Activated CD8-positive, alpha-beta T cell treated with anti-CD3 and anti-CD28 coated beads for 36 hours (primary cell): ENCODE measurements at regions not wholly inside any gene's neighbourhood (a gene's known extent, or its start where the extent isn't known, plus 50 kb on each side); places are given as distances from the start of the nearest gene placed in this dataset.

Source experiments
- ATAC-seq: fragments of 200-7000 bp; cut with Tn5 transposase; one replicate; pipeline ENCODE4 v1.10.0; 2021; ENCODE audit warnings: mild to moderate bottlenecking, moderate library complexity
- CTCF ChIA-PET: fragments of 350-600 bp; sonication (Branson Sonifier 250); formaldehyde crosslinking; loops from one replicate; lab custom pipeline; 2021; ENCODE audit warnings: antibody characterized with exemption; lab: Charles Lee
- POLR2A ChIA-PET: fragments of 350-600 bp; sonication (Branson Sonifier 250); formaldehyde crosslinking; loops from one replicate; lab custom pipeline; 2021; ENCODE audit warnings: antibody characterized with exemption; lab: Charles Lee
- DNase-seq: peaks from one replicate; pipeline ENCODE4 v3.0.0-alpha.2; 2020
- H3K27ac Mint-ChIP-seq: one replicate; pipeline ENCODE4 v1.8.0; 2021; ENCODE audit warnings: mild to moderate bottlenecking, mixed read lengths
- H3K27me3 Mint-ChIP-seq: one replicate; pipeline ENCODE4 v1.8.0; 2021; ENCODE audit warnings: mixed read lengths
- H3K36me3 Mint-ChIP-seq: one replicate; pipeline ENCODE4 v1.8.0; 2021; ENCODE audit warnings: low read depth, mixed read lengths
- H3K4me1 Mint-ChIP-seq: one replicate; pipeline ENCODE4 v1.8.0; 2021; ENCODE audit warnings: low read depth, mixed read lengths
- H3K4me3 Mint-ChIP-seq: one replicate; pipeline ENCODE4 v1.8.0; 2021; ENCODE audit warnings: mild to moderate bottlenecking, moderate library complexity, mixed read lengths
- H3K9me3 Mint-ChIP-seq: one replicate; pipeline ENCODE4 v1.8.0; 2021; ENCODE audit warnings: mixed read lengths
- CTCF ChIP-seq: fragments of 200-600 bp; IDR thresholded peaks from one replicate; pipeline ENCODE4 v1.8.0; 2022; ENCODE audit warnings: antibody characterized with exemption, mild to moderate bottlenecking
- intact Hi-C: fragments of 100-400 bp; cut with micrococcal nuclease; formaldehyde crosslinking; loops from one replicate; pipeline ENCODE4 v1.10.0; 2022

- CTCF ChIA-PET = no interaction called here
- ATAC-seq = no peak
These were observed 83.4 kb upstream of the ZEB2 start for GRCh38 chr2:144603334-144603733.

GRCh38 chr2:144598906-144599305, 79.0 kb upstream of the ZEB2 start:
- Mint-ChIP-seq H3K27me3 (peaks cover 2% of the 10 kb centered on the region), H3K27ac (no peak overlapping the region), H3K4me1 (peaks cover 8% of the 10 kb centered on the region), H3K4me3 (no peak overlapping the region), H3K9me3 (no peaks in the 10 kb centered on the region), H3K36me3 (no peaks in the 10 kb centered on the region)
- ChIA-PET POLR2A (no interaction called here), CTCF (no interaction called here)
- intact Hi-C loops = no loop called here
- no peak for TF ChIP-seq CTCF
- ATAC-seq = no peak
- DNase-seq = no peak

More at GRCh38 chr2:144603334-144603733, 83.4 kb upstream of the ZEB2 start:
- POLR2A ChIA-PET = no interaction called here
- Mint-ChIP-seq H3K9me3 (no peaks in the 10 kb centered on the region), H3K4me3 (no peak overlapping the region), H3K36me3 (no peaks in the 10 kb centered on the region), H3K27me3 (peaks cover 2% of the 10 kb centered on the region), H3K4me1 (peaks cover 3% of the 10 kb centered on the region), H3K27ac (no peak overlapping the region)
- TF ChIP-seq CTCF = no peak
- intact Hi-C loops = no loop called here
- DNase-seq = no peak

- no peaks in the 10 kb centered on the region for H3K36me3 Mint-ChIP-seq
- H3K4me3 Mint-ChIP-seq = no peak overlapping the region
- H3K27me3 Mint-ChIP-seq = peaks cover 2% of the 10 kb centered on the region
- H3K4me1 Mint-ChIP-seq = peaks cover 8% of the 10 kb centered on the region
- intact Hi-C loops = no loop called here
- no peak for TF ChIP-seq CTCF
- CTCF ChIA-PET = no interaction called here
- ATAC-seq (no peak), DNase-seq (no peak)
- POLR2A ChIA-PET = no interaction called here
- no peaks in the 10 kb centered on the region for H3K9me3 Mint-ChIP-seq
- no peak overlapping the region for H3K27ac Mint-ChIP-seq
These were observed 78.1 kb upstream of the ZEB2 start for GRCh38 chr2:144597894-144598593.

- H3K36me3 Mint-ChIP-seq = no peaks in the 10 kb centered on the region
- peaks cover 2% of the 10 kb centered on the region for H3K27me3 Mint-ChIP-seq
- ChIA-PET CTCF (no interaction called here), POLR2A (no interaction called here)
- no peak overlapping the region for H3K27ac Mint-ChIP-seq
- no peaks in the 10 kb centered on the region for H3K9me3 Mint-ChIP-seq
- intact Hi-C loops = no loop called here
- peaks cover 8% of the 10 kb centered on the region for H3K4me1 Mint-ChIP-seq
- TF ChIP-seq CTCF = no peak
- ATAC-seq (no peak), DNase-seq (no peak)
- H3K4me3 Mint-ChIP-seq = no peak overlapping the region
These were observed 77.5 kb upstream of the ZEB2 start for GRCh38 chr2:144597388-144597787.

GRCh38 chr2:144596073-144596871, 76.4 kb upstream of the ZEB2 start:
- ATAC-seq (peak; percentile 58), DNase-seq (peak; percentile 23)
- Mint-ChIP-seq H3K9me3 (no peaks in the 10 kb centered on the region), H3K4me1 (peaks cover 8% of the 10 kb centered on the region), H3K27ac (no peak overlapping the region), H3K4me3 (no peak overlapping the region), H3K36me3 (no peaks in the 10 kb centered on the region), H3K27me3 (peaks cover 2% of the 10 kb centered on the region)
- CTCF ChIA-PET = no interaction called here
- intact Hi-C loops = no loop called here
- POLR2A ChIA-PET = interaction anchor here (0.6 kb wide), 1 partner anchor 702 kb away, joined by 3 read pairs; no protein-coding TSS in a partner anchor
- TF ChIP-seq CTCF = no peak
